ENCODE measurements at regions not wholly inside any gene's neighbourhood (a gene's known extent, or its start where the extent isn't known, plus 50 kb on each side); places are given as distances from the start of the nearest gene placed in this dataset.
"Not testable (repeated sequence)": the region's sequence is repeated elsewhere in the genome, so short reads cannot be mapped to it uniquely, and the experiment has no call there.

- no peak for TF ChIP-seq CTCF (IDR thresholded peaks at IDR 0.05; ENCODE audit: insufficient read depth in 1 of 2, low read depth in 1 of 2, low read length in 1 of 2, severe bottlenecking in 1 of 2, unreplicated experiment in 1 of 2)
- Mint-ChIP-seq H3K9me3 (ENCODE audit: unreplicated experiment) (no peaks in the 10 kb centered on the region), H3K4me3 (ENCODE audit: unreplicated experiment) (no peak overlapping the region), H3K36me3 (ENCODE audit: insufficient read depth, unreplicated experiment) (no peaks in the 10 kb centered on the region), H3K4me1 (ENCODE audit: low read depth, unreplicated experiment) (no peaks in the 10 kb centered on the region), H3K27me3 (ENCODE audit: insufficient read depth, unreplicated experiment) (peaks cover under 1% of the 10 kb centered on the region), H3K27ac (ENCODE audit: unreplicated experiment) (no peak overlapping the region)
- Histone ChIP-seq H3K36me3 (ENCODE audit: control insufficient read depth, insufficient read depth, low read length) (no peaks in the 10 kb centered on the region), H3K27me3 (replicated peaks; ENCODE audit: control insufficient read depth, insufficient read depth, low read length) (no peaks in the 10 kb centered on the region), H3K4me3 (ENCODE audit: low read depth, low read length) (no peak overlapping the region), H3K9me3 (no peaks in the 10 kb centered on the region), H3K4me1 (no peaks in the 10 kb centered on the region)
- DNase-seq = no peak
- BruUV-seq (replicated peaks) = no TSS peak
- CTCF ChIA-PET = no interaction called here
- POLR2A ChIA-PET = no interaction called here
- intact Hi-C loops (cut with micrococcal nuclease; ENCODE audit: unreplicated experiment) = no loop called here
These were observed 1188.1 kb downstream of the EPHA7 start for GRCh38 chr6:92231171-92231701.

- H3K4me3 Mint-ChIP-seq (ENCODE audit: unreplicated experiment); POLR2A ChIA-PET; H3K36me3 ChIP-seq (ENCODE audit: control insufficient read depth, insufficient read depth, low read length); H3K27me3 Mint-ChIP-seq (ENCODE audit: insufficient read depth, unreplicated experiment); H3K4me3 ChIP-seq (ENCODE audit: low read depth, low read length); H3K27ac Mint-ChIP-seq (ENCODE audit: unreplicated experiment); H3K36me3 Mint-ChIP-seq (ENCODE audit: insufficient read depth, unreplicated experiment); BruUV-seq (replicated peaks); DNase-seq; CTCF ChIA-PET; H3K27me3 ChIP-seq (replicated peaks; ENCODE audit: control insufficient read depth, insufficient read depth, low read length); H3K4me1 ChIP-seq; H3K4me1 Mint-ChIP-seq (ENCODE audit: low read depth, unreplicated experiment); intact Hi-C loops (cut with micrococcal nuclease; ENCODE audit: unreplicated experiment); H3K9me3 ChIP-seq: not testable (repeated sequence)
- H3K9me3 Mint-ChIP-seq (ENCODE audit: unreplicated experiment) = peaks cover 18% of the 10 kb centered on the region
These were observed 1199.4 kb downstream of the EPHA7 start for GRCh38 chr6:92219987-92220386.

- DNase-seq = no peak
- CTCF ChIA-PET = no interaction called here
- no peaks in the 10 kb centered on the region for H3K4me1 Mint-ChIP-seq (ENCODE audit: low read depth, unreplicated experiment)
These were observed 1202.6 kb downstream of the EPHA7 start for GRCh38 chr6:92216717-92217116.

More at GRCh38 chr6:92216717-92217116, 1202.6 kb downstream of the EPHA7 start:
- Mint-ChIP-seq H3K27me3 (ENCODE audit: insufficient read depth, unreplicated experiment) (no peaks in the 10 kb centered on the region), H3K9me3 (ENCODE audit: unreplicated experiment) (peaks cover 22% of the 10 kb centered on the region), H3K27ac (ENCODE audit: unreplicated experiment) (no peak overlapping the region), H3K4me3 (ENCODE audit: unreplicated experiment) (no peak overlapping the region), H3K36me3 (ENCODE audit: insufficient read depth, unreplicated experiment) (no peaks in the 10 kb centered on the region)
- Histone ChIP-seq H3K4me3 (ENCODE audit: low read depth, low read length) (no peak overlapping the region), H3K9me3 (no peaks in the 10 kb centered on the region), H3K27me3 (replicated peaks; ENCODE audit: control insufficient read depth, insufficient read depth, low read length) (no peaks in the 10 kb centered on the region), H3K36me3 (ENCODE audit: control insufficient read depth, insufficient read depth, low read length) (no peaks in the 10 kb centered on the region), H3K4me1 (no peaks in the 10 kb centered on the region)
- intact Hi-C loops (cut with micrococcal nuclease; ENCODE audit: unreplicated experiment) = no loop called here
- no peak for TF ChIP-seq CTCF (IDR thresholded peaks at IDR 0.05; ENCODE audit: insufficient read depth in 1 of 2, low read depth in 1 of 2, low read length in 1 of 2, severe bottlenecking in 1 of 2, unreplicated experiment in 1 of 2)
- POLR2A ChIA-PET = no interaction called here
- no TSS peak for BruUV-seq (replicated peaks)

Measured in Caco-2 (cell line).